KMS-11 (cell line): ENCODE measurements at regions not wholly inside any gene's neighbourhood (a gene's known extent, or its start where the extent isn't known, plus 50 kb on each side); places are given as distances from the start of the nearest gene placed in this dataset.

Experiments used
- H2AFZ ChIP-seq: fragments of 200-600 bp; sonication (generic); 2 replicates; pipeline ENCODE4 v1.6.1; 2016; ENCODE audit warnings: antibody characterized with exemption, mixed run types, low read depth
- H3K27ac ChIP-seq: fragments of 200-600 bp; sonication (generic); 2 replicates; pipeline ENCODE4 v1.6.1; 2016; ENCODE audit warnings: mild to moderate bottlenecking, mixed run types
- H3K27me3 ChIP-seq: fragments of 200-600 bp; sonication (generic); 2 replicates; pipeline ENCODE4 v1.6.1; 2017; ENCODE audit warnings: mild to moderate bottlenecking, low read depth, mixed run types, moderate library complexity; ENCODE audit not compliant: insufficient read depth
- H3K36me3 ChIP-seq: fragments of 200-600 bp; sonication (generic); 2 replicates; pipeline ENCODE4 v1.6.1; 2017; ENCODE audit warnings: mild to moderate bottlenecking, mixed run types; ENCODE audit not compliant: insufficient read depth
- H3K4me1 ChIP-seq: fragments of 200-600 bp; sonication (generic); 2 replicates; pipeline ENCODE4 v1.6.1; 2016; ENCODE audit warnings: mild to moderate bottlenecking, low read depth, mixed run types; ENCODE audit not compliant: poor library complexity, severe bottlenecking
- H3K4me2 ChIP-seq: fragments of 200-600 bp; sonication (generic); 2 replicates; pipeline ENCODE4 v1.7.0; 2016; ENCODE audit warnings: mild to moderate bottlenecking, mixed run types
- H3K4me3 ChIP-seq: fragments of 200-600 bp; sonication (generic); IDR thresholded peaks from 2 replicates; pipeline ENCODE4 v1.6.1; 2017; ENCODE audit warnings: low read depth, low read length, mixed read lengths; ENCODE audit not compliant: insufficient read depth
- H3K79me2 ChIP-seq: fragments of 200-600 bp; sonication (generic); 2 replicates; pipeline ENCODE4 v1.6.1; 2016; ENCODE audit warnings: low read depth, mixed run types; ENCODE audit not compliant: insufficient read depth
- H3K9ac ChIP-seq: fragments of 200-600 bp; sonication (generic); 2 replicates; pipeline ENCODE4 v1.6.1; 2016; ENCODE audit warnings: mild to moderate bottlenecking, mixed run types
- H4K20me1 ChIP-seq: fragments of 200-600 bp; sonication (generic); 2 replicates; pipeline ENCODE4 v1.6.1; 2016; ENCODE audit warnings: mild to moderate bottlenecking, mixed run types; ENCODE audit not compliant: insufficient read depth
- TF ChIP-seq, protein P1 (sequence below): fragments of 200-600 bp; sonication (generic); conservative IDR thresholded peaks from 2 replicates; pipeline ENCODE4 v1.6.1; 2017; ENCODE audit warnings: low read depth, mild to moderate bottlenecking, antibody characterized with exemption, low read length, moderate library complexity, mixed read lengths

DNA sequence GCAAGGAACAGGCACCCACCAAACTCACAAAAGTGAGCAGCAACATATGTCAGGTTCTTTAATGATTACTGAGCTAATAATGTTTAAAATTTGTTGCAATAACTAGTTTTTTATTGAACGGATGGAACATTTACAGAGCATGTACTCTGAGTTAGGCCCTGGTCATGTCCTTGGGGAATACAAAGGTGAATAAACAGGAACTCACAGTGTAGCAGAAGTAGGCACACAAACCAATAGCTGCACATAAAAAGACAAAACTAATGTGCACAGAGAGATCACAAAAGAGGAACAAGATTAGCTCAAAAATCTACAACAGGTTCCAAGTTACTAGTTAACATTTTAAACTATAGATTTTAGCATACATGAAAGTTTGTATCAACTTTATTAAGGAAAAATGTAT lies 505.3 kb upstream of the PPP2R3A start:
- Histone ChIP-seq H3K36me3 (no peaks in the 10 kb centered on the region), H3K4me2 (no peak overlapping the region), H3K27me3 (no peaks in the 10 kb centered on the region), H3K4me3 (no peak overlapping the region), H4K20me1 (no peaks in the 10 kb centered on the region), H3K4me1 (no peaks in the 10 kb centered on the region), H3K9ac (no peak overlapping the region), H2AFZ (no peak overlapping the region), H3K79me2 (no peaks in the 10 kb centered on the region), H3K27ac (no peak overlapping the region)
- TF ChIP-seq, protein P1, sequence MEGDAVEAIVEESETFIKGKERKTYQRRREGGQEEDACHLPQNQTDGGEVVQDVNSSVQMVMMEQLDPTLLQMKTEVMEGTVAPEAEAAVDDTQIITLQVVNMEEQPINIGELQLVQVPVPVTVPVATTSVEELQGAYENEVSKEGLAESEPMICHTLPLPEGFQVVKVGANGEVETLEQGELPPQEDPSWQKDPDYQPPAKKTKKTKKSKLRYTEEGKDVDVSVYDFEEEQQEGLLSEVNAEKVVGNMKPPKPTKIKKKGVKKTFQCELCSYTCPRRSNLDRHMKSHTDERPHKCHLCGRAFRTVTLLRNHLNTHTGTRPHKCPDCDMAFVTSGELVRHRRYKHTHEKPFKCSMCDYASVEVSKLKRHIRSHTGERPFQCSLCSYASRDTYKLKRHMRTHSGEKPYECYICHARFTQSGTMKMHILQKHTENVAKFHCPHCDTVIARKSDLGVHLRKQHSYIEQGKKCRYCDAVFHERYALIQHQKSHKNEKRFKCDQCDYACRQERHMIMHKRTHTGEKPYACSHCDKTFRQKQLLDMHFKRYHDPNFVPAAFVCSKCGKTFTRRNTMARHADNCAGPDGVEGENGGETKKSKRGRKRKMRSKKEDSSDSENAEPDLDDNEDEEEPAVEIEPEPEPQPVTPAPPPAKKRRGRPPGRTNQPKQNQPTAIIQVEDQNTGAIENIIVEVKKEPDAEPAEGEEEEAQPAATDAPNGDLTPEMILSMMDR: no peak

- Histone ChIP-seq H3K4me2 (no peak overlapping the region), H4K20me1 (no peaks in the 10 kb centered on the region), H2AFZ (no peak overlapping the region), H3K36me3 (no peaks in the 10 kb centered on the region), H3K79me2 (no peaks in the 10 kb centered on the region), H3K27ac (no peak overlapping the region), H3K4me1 (no peaks in the 10 kb centered on the region), H3K9ac (no peak overlapping the region), H3K27me3 (no peaks in the 10 kb centered on the region), H3K4me3 (no peak overlapping the region)
- TF ChIP-seq, protein P1: no peak
Observed at GRCh38 chr3:135471911-135472310, 493.6 kb upstream of the PPP2R3A start.

- H3K9ac ChIP-seq: no peak overlapping the region
- TF ChIP-seq, protein P1: no peak
- no peaks in the 10 kb centered on the region for H3K4me1 ChIP-seq
- H4K20me1 ChIP-seq: no peaks in the 10 kb centered on the region
- H3K4me2 ChIP-seq: no peak overlapping the region
- no peak overlapping the region for H3K27ac ChIP-seq
- H3K36me3 ChIP-seq: no peaks in the 10 kb centered on the region
- H3K79me2 ChIP-seq: no peaks in the 10 kb centered on the region
- no peak overlapping the region for H3K4me3 ChIP-seq
- H3K27me3 ChIP-seq: no peaks in the 10 kb centered on the region
- H2AFZ ChIP-seq: no peak overlapping the region
Observed at GRCh38 chr3:135473449-135473848, 492.1 kb upstream of the PPP2R3A start.

DNA sequence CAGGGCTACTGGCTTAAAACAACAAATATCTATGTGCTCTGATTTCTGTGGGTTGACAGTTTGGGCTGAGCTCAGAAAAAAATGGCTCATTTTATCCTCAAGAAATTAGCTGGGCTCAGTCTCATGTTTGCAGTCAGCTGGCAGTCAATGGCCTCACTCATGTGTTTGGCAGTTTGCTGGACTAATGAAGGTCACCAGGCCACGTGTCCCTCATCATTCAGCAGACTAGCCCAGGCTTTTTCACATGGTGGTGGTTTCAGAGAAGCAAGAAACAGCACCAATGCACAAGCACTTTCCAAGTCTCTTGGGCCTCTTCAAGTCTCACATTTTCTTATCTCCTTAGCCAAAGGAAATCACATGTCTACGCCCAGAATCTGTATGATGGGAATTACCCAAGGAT lies 478.3 kb upstream of the PPP2R3A start:
- H3K36me3 ChIP-seq: no peaks in the 10 kb centered on the region
- TF ChIP-seq, protein P1: no peak

More for the DNA sequence above, 478.3 kb upstream of the PPP2R3A start:
- Histone ChIP-seq H3K79me2 (no peaks in the 10 kb centered on the region), H2AFZ (no peak overlapping the region), H3K27me3 (no peaks in the 10 kb centered on the region), H3K9ac (no peak overlapping the region), H3K4me2 (no peak overlapping the region), H3K4me3 (no peak overlapping the region), H3K27ac (no peak overlapping the region), H4K20me1 (no peaks in the 10 kb centered on the region), H3K4me1 (no peaks in the 10 kb centered on the region)
